ENCODE measurements at regions not wholly inside any gene's neighbourhood (a gene's known extent, or its start where the extent isn't known, plus 50 kb on each side); places are given as distances from the start of the nearest gene placed in this dataset.

DNA sequence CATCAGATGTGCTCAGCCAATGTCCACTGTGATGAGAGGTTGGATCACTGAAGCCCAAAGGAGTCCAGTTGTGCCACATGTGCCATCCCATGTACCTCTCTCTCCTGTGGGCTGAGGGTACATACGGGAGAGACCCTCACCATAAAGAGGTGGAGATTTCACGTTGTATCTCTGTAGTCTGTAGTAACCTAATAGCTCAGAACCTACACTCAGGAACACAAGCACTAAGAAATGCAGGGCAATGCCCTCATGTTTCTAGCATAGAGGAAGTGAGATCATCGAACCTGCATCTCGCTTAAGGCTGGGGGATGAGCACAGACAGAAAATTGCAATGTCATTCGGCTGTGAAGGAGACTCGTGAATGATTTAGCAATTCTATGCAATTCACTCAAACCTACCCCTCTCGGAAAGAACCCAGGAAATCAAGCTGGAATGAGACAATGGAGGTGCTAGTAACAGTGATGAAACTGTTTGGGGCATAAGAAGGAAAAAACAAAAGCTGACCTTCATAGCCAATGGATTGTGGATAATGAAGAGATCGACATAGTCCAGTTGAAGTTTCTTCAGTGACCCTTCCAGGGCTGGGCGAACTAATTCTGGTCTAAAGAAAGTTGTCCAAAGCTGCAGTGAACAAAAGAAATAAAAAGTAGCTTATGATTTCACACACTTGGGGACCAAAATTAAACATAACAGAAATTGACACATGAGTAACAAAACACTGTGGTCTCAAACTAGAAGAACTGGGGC lies 80.3 kb upstream of the UCN3 start:
- TF ChIP-seq POLR2A (IDR thresholded peaks at IDR 0.05), result no peak
- TF ChIP-seq, protein P1, sequence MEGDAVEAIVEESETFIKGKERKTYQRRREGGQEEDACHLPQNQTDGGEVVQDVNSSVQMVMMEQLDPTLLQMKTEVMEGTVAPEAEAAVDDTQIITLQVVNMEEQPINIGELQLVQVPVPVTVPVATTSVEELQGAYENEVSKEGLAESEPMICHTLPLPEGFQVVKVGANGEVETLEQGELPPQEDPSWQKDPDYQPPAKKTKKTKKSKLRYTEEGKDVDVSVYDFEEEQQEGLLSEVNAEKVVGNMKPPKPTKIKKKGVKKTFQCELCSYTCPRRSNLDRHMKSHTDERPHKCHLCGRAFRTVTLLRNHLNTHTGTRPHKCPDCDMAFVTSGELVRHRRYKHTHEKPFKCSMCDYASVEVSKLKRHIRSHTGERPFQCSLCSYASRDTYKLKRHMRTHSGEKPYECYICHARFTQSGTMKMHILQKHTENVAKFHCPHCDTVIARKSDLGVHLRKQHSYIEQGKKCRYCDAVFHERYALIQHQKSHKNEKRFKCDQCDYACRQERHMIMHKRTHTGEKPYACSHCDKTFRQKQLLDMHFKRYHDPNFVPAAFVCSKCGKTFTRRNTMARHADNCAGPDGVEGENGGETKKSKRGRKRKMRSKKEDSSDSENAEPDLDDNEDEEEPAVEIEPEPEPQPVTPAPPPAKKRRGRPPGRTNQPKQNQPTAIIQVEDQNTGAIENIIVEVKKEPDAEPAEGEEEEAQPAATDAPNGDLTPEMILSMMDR (IDR thresholded peaks at IDR 0.05), result no peak

Measured in esophagus squamous epithelium (tissue), 4 donors.